PFSK-1 (cell line): ENCODE measurements at regions not wholly inside any gene's neighbourhood (a gene's known extent, or its start where the extent isn't known, plus 50 kb on each side); places are given as distances from the start of the nearest gene placed in this dataset.

ENCODE experiments used
- FOXP2 ChIP-seq: optimal IDR thresholded peaks from 2 replicates; pipeline ENCODE3; 2011; ENCODE audit warnings: borderline replicate concordance, control low read depth, inconsistent platforms; ENCODE audit not compliant: insufficient read depth; ENCODE audit errors: extremely low read length, extremely low read depth
- POLR2AphosphoS5 ChIP-seq: IDR thresholded peaks from 2 replicates; pipeline ENCODE4 v1.6.1; 2012; ENCODE audit warnings: low read depth, mild to moderate bottlenecking, control low read depth, low read length, moderate library complexity
- REST ChIP-seq, 2 experiments: IDR thresholded peaks; 2 replicates each; pipeline versions ENCODE4 v1.6.1 to v1.8.0; 2011 to 2012; ENCODE audit warnings: low read depth in 2 of 2, low read length in 2 of 2, control low read depth in 1 of 2, inconsistent platforms in 1 of 2, mild to moderate bottlenecking in 1 of 2, moderate library complexity in 1 of 2; ENCODE audit not compliant: insufficient read depth in 1 of 2
- SIN3A ChIP-seq: IDR thresholded peaks from 2 replicates; pipeline ENCODE4 v1.6.1; 2012; ENCODE audit warnings: mild to moderate bottlenecking, low read length, moderate library complexity, borderline replicate concordance; ENCODE audit not compliant: insufficient read depth
- TAF1 ChIP-seq: IDR thresholded peaks from 2 replicates; pipeline ENCODE4 v1.6.1; 2012; ENCODE audit warnings: low read length, control low read depth, borderline replicate concordance; ENCODE audit not compliant: insufficient read depth

GRCh38 chr6:144351379-144352127 is 66.4 kb downstream of the UTRN start:
- no peak for TF ChIP-seq POLR2AphosphoS5
- no peak for TF ChIP-seq FOXP2
- TF ChIP-seq TAF1: no peak
- TF ChIP-seq REST (IDR thresholded peaks at IDR 0.05; ENCODE audit: insufficient read depth in 1 of 2, low read depth in 2 of 2, low read length in 2 of 2): no peak
- TF ChIP-seq SIN3A: no peak

GRCh38 chr6:144352331-144352730 is 67.2 kb downstream of the UTRN start:
- TF ChIP-seq FOXP2: no peak
- no peak for TF ChIP-seq REST (IDR thresholded peaks at IDR 0.05; ENCODE audit: insufficient read depth in 1 of 2, low read depth in 2 of 2, low read length in 2 of 2)
- TF ChIP-seq SIN3A: no peak
- no peak for TF ChIP-seq POLR2AphosphoS5
- TF ChIP-seq TAF1: no peak

GRCh38 chr6:144353871-144354314 is 68.8 kb downstream of the UTRN start:
- TF ChIP-seq FOXP2 (no peak), TAF1 (no peak), REST (IDR thresholded peaks at IDR 0.05; ENCODE audit: insufficient read depth in 1 of 2, low read depth in 2 of 2, low read length in 2 of 2) (no peak), POLR2AphosphoS5 (no peak), SIN3A (no peak)

GRCh38 chr6:144359783-144360182 is 74.6 kb downstream of the UTRN start:
- TF ChIP-seq REST (IDR thresholded peaks at IDR 0.05; ENCODE audit: insufficient read depth in 1 of 2, low read depth in 2 of 2, low read length in 2 of 2) (no peak), POLR2AphosphoS5 (no peak), TAF1 (no peak), SIN3A (no peak), FOXP2 (no peak)
